Cardiac fibroblast (primary cell): ENCODE measurements at regions not wholly inside any gene's neighbourhood (a gene's known extent, or its start where the extent isn't known, plus 50 kb on each side); places are given as distances from the start of the nearest gene placed in this dataset.

Experiments
- DNase-seq, 2 donors: peaks; one replicate each; pipeline versions ENCODE4 v3.0.0 to v3.0.0-alpha.2; 2010; ENCODE audit warnings: low read depth in 2 of 2
- H3K4me3 ChIP-seq, 2 donors: replicated peaks in 1 of 2; 1 replicate in 1 of 2; 2 replicates in 1 of 2; pipeline ENCODE4 v1.5.1; 2011; ENCODE audit warnings: low read depth in 2 of 2, low read length in 2 of 2, mild to moderate bottlenecking in 2 of 2, moderate library complexity in 1 of 2
- TF ChIP-seq, protein P1 (sequence below): IDR thresholded peaks from one replicate; pipeline ENCODE4 v1.5.1; 2011; ENCODE audit warnings: low read depth, mild to moderate bottlenecking, low read length, inconsistent platforms

DNA sequence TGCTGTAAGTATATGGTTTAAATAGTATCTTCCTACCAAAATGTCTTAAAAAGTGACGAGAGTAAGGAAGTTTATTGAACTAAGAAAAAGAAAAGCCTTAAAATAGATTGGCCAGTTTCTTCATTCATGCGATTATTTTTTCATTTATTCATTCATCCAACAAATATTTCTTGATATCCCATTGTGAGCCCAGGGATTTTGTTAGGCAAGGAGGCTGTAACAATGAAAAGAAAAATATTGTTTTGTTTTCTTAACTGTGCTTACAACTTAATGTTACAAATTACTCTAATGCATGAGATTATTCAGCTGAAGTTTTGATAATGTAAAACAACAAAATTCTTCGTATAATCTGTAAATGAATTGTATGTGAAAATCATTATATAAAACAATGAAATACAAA, 882.0 kb downstream of the LTN1 start:
- no peak overlapping the region for H3K4me3 ChIP-seq
- DNase-seq = no peak
- TF ChIP-seq, protein P1, sequence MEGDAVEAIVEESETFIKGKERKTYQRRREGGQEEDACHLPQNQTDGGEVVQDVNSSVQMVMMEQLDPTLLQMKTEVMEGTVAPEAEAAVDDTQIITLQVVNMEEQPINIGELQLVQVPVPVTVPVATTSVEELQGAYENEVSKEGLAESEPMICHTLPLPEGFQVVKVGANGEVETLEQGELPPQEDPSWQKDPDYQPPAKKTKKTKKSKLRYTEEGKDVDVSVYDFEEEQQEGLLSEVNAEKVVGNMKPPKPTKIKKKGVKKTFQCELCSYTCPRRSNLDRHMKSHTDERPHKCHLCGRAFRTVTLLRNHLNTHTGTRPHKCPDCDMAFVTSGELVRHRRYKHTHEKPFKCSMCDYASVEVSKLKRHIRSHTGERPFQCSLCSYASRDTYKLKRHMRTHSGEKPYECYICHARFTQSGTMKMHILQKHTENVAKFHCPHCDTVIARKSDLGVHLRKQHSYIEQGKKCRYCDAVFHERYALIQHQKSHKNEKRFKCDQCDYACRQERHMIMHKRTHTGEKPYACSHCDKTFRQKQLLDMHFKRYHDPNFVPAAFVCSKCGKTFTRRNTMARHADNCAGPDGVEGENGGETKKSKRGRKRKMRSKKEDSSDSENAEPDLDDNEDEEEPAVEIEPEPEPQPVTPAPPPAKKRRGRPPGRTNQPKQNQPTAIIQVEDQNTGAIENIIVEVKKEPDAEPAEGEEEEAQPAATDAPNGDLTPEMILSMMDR = no peak

DNA sequence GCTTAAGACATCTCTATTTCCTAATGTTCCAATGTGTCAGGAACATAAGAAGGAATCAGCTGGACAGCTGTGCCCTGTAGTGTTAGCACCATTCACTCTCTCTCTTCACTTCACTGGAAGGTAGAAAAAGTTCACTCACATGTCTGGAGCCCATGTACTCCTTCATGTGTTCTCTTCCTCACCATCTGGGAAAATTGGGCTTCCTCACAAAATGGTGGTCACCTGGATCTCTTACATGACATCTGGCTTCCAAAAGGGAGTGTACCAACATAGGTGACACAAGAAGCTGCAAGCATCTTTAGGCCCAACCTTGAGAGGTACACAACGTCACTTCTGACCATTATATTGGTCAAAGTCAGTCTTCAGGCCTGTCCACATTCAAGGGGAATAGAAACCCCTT, 882.6 kb downstream of the LTN1 start:
- DNase-seq = no peak
- H3K4me3 ChIP-seq = no peak overlapping the region
- TF ChIP-seq, protein P1 = no peak

DNA sequence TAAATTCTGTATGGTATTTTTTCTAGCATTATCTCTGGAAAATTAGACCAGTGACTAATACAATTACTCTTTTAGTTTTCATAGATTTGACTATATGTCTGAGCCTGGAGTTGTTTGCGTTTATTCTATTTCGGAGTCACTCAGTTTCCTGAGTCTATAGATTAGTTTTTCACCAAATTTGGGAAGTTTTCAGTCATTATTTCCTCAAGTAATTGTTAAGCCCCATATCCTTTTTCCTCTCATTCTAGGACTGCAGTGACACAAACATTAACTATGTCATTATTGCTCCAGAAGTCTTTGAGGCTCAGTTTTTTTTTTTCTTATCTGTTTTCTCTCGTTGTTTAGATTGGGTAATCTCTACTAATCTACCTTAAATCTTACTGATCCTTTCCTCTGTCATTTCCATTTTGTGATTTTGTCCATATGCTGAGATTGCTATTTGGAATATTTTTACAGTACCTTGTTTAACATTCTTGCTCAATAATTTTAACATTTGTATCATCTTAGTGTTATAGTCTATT, 886.2 kb downstream of the LTN1 start:
- H3K4me3 ChIP-seq = no peak overlapping the region
- DNase-seq = no peak
- TF ChIP-seq, protein P1 = no peak

DNA sequence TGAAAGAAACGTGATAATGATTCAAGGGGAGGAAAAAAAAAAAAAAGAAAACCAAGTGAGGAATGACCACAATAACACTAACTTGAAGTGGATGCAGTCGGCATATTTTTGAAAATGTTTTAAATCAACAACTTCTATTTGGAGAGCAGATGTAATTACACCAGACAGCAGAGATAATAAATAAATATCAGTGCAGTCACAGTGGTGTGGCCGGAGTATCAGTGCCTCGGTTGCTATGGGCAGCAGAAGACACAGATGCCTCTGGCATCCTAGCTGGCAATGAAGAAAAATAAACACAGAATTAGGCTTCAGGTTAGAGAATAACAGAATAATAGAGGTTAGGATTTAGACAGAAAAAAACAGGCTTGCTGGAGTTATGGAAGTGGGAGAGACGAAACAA, 888.3 kb downstream of the LTN1 start:
- TF ChIP-seq, protein P1 = no peak
- H3K4me3 ChIP-seq = no peak overlapping the region
- DNase-seq = no peak

DNA sequence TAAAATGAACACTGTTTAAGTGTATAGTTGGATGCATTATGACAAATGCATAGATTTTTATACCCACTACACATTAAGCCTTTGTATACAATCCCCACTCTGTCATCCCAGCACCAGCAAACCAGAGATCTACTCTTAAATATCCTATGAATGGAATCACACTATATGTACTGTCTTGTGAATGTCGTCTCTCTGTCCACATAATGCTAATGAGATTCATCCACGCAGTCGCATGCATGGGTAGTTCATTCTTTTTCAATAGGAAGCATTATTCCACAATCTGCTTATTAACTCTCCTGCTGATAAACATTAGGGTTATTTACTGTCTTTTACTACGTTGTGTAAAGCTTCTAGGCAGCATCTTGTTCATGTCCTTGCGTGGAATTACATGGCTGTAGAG, 892.3 kb downstream of the LTN1 start:
- no peak overlapping the region for H3K4me3 ChIP-seq
- no peak for DNase-seq
- TF ChIP-seq, protein P1 = no peak

DNA sequence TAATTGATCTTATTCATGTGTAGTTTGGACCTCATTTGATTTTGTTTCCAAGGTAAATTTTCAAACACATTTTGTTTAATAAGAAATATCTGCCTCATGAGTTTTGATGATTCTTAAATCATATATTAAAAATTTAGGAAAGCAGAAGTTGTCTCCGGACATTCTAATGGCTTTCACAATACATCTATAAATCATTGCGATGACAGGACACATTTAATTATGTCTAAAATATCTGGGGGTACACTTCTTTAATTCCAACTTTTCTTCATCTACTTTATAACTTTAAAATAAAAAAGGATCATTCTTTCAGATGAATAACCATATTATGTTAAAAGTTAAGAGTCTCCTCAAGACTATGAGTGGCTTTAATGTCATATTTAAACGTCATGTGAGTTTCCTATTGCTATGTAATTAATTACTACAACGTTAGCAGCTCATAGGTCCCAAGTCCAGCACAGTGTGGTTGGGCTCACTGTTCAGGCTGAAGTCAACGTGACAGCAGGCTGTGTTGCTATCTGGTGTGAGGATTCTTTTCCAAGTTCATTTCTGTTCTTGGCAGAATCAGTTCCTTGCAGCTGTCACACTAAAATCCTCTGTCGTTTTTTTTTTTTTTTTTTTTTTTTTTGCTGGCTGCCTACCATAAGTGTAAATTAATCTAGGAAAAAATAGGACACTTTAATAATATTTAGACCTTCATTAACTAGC, 893.5 kb downstream of the LTN1 start:
- TF ChIP-seq, protein P1 = no peak
- H3K4me3 ChIP-seq = no peak overlapping the region
- peak in 1 of 2 donors; percentile 94 for DNase-seq

DNA sequence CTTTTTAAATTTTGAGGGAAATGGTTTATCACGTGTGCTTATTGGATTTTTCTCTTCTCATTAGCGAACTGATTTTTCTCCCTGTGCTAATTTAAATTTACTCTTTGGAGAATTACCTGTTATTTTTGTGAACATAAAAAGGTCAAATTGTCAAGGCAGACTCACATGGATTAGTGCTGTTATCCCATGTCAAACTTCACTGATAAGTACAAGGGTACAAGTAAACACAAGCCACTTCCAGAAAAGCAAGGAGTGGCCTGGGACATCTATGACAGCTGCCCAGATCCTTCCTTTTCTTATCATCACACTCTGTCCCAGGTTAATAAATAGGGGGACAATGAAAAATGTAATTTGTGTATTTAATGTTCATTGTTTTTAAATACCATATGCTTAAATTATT, 901.2 kb downstream of the LTN1 start:
- no peak for DNase-seq
- no peak overlapping the region for H3K4me3 ChIP-seq
- TF ChIP-seq, protein P1 = no peak
